ENCODE measurements at regions not wholly inside any gene's neighbourhood (a gene's known extent, or its start where the extent isn't known, plus 50 kb on each side); places are given as distances from the start of the nearest gene placed in this dataset.

DNA sequence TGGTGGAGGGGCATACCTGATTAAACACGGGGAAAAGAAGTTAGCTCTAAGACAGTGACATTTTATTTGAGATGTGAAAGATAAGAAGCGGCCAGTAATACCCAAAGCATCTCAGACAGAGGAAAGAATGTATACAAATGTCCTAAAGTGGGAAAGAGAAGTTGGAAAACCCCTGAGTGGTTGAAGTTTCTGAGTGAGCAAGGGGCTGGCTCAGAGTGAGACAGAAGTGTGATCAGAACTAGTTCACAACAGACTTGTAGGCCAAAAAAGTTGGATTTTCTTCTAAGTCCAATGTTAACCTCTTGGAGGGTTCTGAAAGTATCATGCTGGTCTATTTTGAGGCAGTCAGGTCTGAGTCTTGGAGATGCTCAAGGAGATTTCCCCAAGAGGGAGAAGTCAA is 608.7 kb downstream of the SOX6 start:
- TF ChIP-seq, protein P1, sequence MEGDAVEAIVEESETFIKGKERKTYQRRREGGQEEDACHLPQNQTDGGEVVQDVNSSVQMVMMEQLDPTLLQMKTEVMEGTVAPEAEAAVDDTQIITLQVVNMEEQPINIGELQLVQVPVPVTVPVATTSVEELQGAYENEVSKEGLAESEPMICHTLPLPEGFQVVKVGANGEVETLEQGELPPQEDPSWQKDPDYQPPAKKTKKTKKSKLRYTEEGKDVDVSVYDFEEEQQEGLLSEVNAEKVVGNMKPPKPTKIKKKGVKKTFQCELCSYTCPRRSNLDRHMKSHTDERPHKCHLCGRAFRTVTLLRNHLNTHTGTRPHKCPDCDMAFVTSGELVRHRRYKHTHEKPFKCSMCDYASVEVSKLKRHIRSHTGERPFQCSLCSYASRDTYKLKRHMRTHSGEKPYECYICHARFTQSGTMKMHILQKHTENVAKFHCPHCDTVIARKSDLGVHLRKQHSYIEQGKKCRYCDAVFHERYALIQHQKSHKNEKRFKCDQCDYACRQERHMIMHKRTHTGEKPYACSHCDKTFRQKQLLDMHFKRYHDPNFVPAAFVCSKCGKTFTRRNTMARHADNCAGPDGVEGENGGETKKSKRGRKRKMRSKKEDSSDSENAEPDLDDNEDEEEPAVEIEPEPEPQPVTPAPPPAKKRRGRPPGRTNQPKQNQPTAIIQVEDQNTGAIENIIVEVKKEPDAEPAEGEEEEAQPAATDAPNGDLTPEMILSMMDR (IDR thresholded peaks at IDR 0.05), result no peak
- TF ChIP-seq POLR2A (IDR thresholded peaks at IDR 0.05) (no peak), POLR2AphosphoS5 (IDR thresholded peaks at IDR 0.05) (no peak)
